A673 (cell line): ENCODE measurements at regions not wholly inside any gene's neighbourhood (a gene's known extent, or its start where the extent isn't known, plus 50 kb on each side); places are given as distances from the start of the nearest gene placed in this dataset.

ENCODE experiments used
- BruUV-seq: library from RNA; stranded (reverse); fragments of 400-500 nt; replicated peaks from 2 replicates; lab custom pipeline; 2021; lab: Mats Ljungman, UMichigan
- CTCF ChIA-PET: fragments of 300-600 bp; sonication (Branson Sonifier 250); formaldehyde crosslinking; loops from one replicate; lab custom pipeline; 2022; ENCODE audit warnings: antibody characterized with exemption; lab: Charles Lee
- POLR2A ChIA-PET: fragments of 300-600 bp; sonication (Branson Sonifier 250); formaldehyde crosslinking; loops from one replicate; lab custom pipeline; 2022; ENCODE audit warnings: antibody characterized with exemption; ENCODE audit not compliant: low non-redundant PET; lab: Charles Lee
- DNase-seq: peaks from one replicate; pipeline ENCODE4 v3.0.0-alpha.2; 2015; ENCODE audit warnings: low spot score
- H3K27ac ChIP-seq: fragments of 200-600 bp; sonication (generic); 2 replicates; pipeline ENCODE4 v1.5.1; 2016; ENCODE audit warnings: mixed run types, low read depth, mild to moderate bottlenecking, mixed read lengths, antibody characterized with exemption, low read length; ENCODE audit not compliant: poor library complexity, severe bottlenecking
- H3K27me3 ChIP-seq: fragments of 200-600 bp; sonication (generic); replicated peaks from 2 replicates; pipeline ENCODE4 v1.6.1; 2017; ENCODE audit warnings: mixed run types, low read depth, mild to moderate bottlenecking, mixed read lengths, antibody characterized with exemption, low read length; ENCODE audit not compliant: insufficient read depth, poor library complexity
- H3K36me3 ChIP-seq: fragments of 200-600 bp; sonication (generic); 2 replicates; pipeline ENCODE4 v1.6.1; 2016; ENCODE audit warnings: mixed run types, mild to moderate bottlenecking, mixed read lengths, antibody characterized with exemption, low read length; ENCODE audit not compliant: insufficient read depth, poor library complexity, severe bottlenecking
- H3K4me1 ChIP-seq: fragments of 200-600 bp; sonication (generic); 2 replicates; pipeline ENCODE4 v1.6.1; 2017; ENCODE audit warnings: mixed run types, mild to moderate bottlenecking, mixed read lengths, antibody characterized with exemption, low read length; ENCODE audit not compliant: insufficient read depth, poor library complexity, severe bottlenecking
- H3K4me3 ChIP-seq: fragments of 200-600 bp; sonication (generic); 2 replicates; pipeline ENCODE4 v1.5.1; 2016; ENCODE audit warnings: low read depth, mixed run types, mild to moderate bottlenecking, mixed read lengths, low read length; ENCODE audit not compliant: poor library complexity, severe bottlenecking
- H3K9me3 ChIP-seq: fragments of 200-600 bp; sonication (generic); 2 replicates; pipeline ENCODE4 v1.6.1; 2016; ENCODE audit warnings: mixed run types, low read depth, mild to moderate bottlenecking, mixed read lengths, antibody characterized with exemption, low read length; ENCODE audit not compliant: poor library complexity, severe bottlenecking
- EZH2 ChIP-seq: fragments of 200-600 bp; sonication (generic); IDR thresholded peaks from 2 replicates; pipeline ENCODE4 v1.6.1; 2017; ENCODE audit warnings: borderline replicate concordance, low read depth, mild to moderate bottlenecking, mixed read lengths, antibody characterized with exemption, low read length; ENCODE audit not compliant: poor library complexity, severe bottlenecking
- intact Hi-C: fragments of 100-400 bp; cut with micrococcal nuclease; formaldehyde crosslinking; loops from one replicate; pipeline ENCODE4 v1.10.0; 2022; ENCODE audit not compliant: unreplicated experiment
- TF ChIP-seq, protein P1 (sequence below): fragments of 300-800, 200-600 bp; sonication (generic); conservative IDR thresholded peaks from 2 replicates; pipeline ENCODE4 v1.5.1; 2017; ENCODE audit warnings: low read depth, mild to moderate bottlenecking, antibody characterized with exemption, low read length, moderate library complexity, mixed read lengths

- DNase-seq, result no peak
- intact Hi-C loops, result no loop called here
- no peaks in the 10 kb centered on the region for H3K27me3 ChIP-seq
- ChIA-PET CTCF (no interaction called here), POLR2A (no interaction called here)
- no peak overlapping the region for H3K4me3 ChIP-seq
- no peak overlapping the region for H3K27ac ChIP-seq
- no peaks in the 10 kb centered on the region for H3K36me3 ChIP-seq
- TF ChIP-seq EZH2, result no peak
- TF ChIP-seq, protein P1, sequence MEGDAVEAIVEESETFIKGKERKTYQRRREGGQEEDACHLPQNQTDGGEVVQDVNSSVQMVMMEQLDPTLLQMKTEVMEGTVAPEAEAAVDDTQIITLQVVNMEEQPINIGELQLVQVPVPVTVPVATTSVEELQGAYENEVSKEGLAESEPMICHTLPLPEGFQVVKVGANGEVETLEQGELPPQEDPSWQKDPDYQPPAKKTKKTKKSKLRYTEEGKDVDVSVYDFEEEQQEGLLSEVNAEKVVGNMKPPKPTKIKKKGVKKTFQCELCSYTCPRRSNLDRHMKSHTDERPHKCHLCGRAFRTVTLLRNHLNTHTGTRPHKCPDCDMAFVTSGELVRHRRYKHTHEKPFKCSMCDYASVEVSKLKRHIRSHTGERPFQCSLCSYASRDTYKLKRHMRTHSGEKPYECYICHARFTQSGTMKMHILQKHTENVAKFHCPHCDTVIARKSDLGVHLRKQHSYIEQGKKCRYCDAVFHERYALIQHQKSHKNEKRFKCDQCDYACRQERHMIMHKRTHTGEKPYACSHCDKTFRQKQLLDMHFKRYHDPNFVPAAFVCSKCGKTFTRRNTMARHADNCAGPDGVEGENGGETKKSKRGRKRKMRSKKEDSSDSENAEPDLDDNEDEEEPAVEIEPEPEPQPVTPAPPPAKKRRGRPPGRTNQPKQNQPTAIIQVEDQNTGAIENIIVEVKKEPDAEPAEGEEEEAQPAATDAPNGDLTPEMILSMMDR, result no peak
- no TSS peak for BruUV-seq
- H3K9me3 ChIP-seq, result peaks cover 38% of the 10 kb centered on the region
- H3K4me1 ChIP-seq, result no peaks in the 10 kb centered on the region
Measured at GRCh38 chr10:37684765-37685164, 172.6 kb downstream of the ZNF248 start.

- ChIA-PET POLR2A (no interaction called here), CTCF (no interaction called here)
- no TSS peak for BruUV-seq
- intact Hi-C loops, result no loop called here
- DNase-seq, result no peak
- Histone ChIP-seq H3K9me3 (peaks cover 36% of the 10 kb centered on the region), H3K27ac (no peak overlapping the region), H3K4me1 (no peaks in the 10 kb centered on the region), H3K27me3 (no peaks in the 10 kb centered on the region), H3K36me3 (no peaks in the 10 kb centered on the region), H3K4me3 (no peak overlapping the region)
- no peak for TF ChIP-seq EZH2
- TF ChIP-seq, protein P1, result no peak
Measured at GRCh38 chr10:37682617-37683016, 174.8 kb downstream of the ZNF248 start.

DNA sequence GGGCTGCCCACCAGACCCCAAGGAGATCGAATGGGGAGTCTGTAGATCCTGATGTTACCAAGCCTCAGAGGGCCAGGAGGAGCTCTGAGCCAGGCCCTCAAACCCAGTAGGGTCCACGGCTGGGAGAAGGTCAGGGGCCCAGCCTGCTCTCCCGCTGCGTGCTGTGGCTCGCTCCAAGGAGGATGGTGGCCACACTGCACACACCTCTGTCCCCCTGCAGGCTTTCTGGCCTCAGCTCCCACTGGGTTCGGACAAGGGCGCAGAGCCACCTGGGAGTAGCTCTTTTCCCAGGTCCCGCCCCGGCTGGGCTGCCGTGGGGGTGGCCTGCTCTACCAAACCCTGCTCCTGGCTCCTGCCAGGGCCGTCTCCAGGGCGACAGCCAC, 175.8 kb downstream of the ZNF248 start:
- Histone ChIP-seq H3K4me1 (no peaks in the 10 kb centered on the region), H3K36me3 (no peaks in the 10 kb centered on the region), H3K27me3 (no peaks in the 10 kb centered on the region), H3K9me3 (peaks cover 29% of the 10 kb centered on the region), H3K27ac (no peak overlapping the region), H3K4me3 (no peak overlapping the region)
- ChIA-PET POLR2A (no interaction called here), CTCF (no interaction called here)
- intact Hi-C loops, result no loop called here
- DNase-seq, result no peak
- no TSS peak for BruUV-seq
- TF ChIP-seq, protein P1, result no peak
- no peak for TF ChIP-seq EZH2
